ENCODE measurements at regions not wholly inside any gene's neighbourhood (a gene's known extent, or its start where the extent isn't known, plus 50 kb on each side); places are given as distances from the start of the nearest gene placed in this dataset.

DNA sequence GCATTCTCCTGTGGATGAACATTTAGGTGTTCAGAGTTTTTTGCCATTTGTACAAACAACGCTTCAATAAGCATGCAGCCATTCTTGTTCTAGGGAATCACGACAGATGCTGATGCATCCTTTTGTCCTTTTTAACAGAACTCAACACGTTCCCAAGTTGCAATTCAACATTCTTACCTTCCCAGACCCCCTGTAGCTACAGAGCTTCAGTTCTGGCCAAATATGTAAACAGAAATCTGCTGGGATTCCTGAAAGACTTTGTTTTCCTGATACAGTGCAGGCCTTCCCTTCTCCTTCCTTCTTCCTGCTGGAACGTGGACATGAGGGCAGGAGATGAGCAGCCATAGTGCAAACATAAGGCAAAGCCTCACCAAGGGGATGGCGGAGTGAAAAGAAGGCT is 59.1 kb upstream of the SPATA12 start:
- TF ChIP-seq, protein P1, sequence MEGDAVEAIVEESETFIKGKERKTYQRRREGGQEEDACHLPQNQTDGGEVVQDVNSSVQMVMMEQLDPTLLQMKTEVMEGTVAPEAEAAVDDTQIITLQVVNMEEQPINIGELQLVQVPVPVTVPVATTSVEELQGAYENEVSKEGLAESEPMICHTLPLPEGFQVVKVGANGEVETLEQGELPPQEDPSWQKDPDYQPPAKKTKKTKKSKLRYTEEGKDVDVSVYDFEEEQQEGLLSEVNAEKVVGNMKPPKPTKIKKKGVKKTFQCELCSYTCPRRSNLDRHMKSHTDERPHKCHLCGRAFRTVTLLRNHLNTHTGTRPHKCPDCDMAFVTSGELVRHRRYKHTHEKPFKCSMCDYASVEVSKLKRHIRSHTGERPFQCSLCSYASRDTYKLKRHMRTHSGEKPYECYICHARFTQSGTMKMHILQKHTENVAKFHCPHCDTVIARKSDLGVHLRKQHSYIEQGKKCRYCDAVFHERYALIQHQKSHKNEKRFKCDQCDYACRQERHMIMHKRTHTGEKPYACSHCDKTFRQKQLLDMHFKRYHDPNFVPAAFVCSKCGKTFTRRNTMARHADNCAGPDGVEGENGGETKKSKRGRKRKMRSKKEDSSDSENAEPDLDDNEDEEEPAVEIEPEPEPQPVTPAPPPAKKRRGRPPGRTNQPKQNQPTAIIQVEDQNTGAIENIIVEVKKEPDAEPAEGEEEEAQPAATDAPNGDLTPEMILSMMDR (IDR thresholded peaks at IDR 0.05; ENCODE audit: borderline replicate concordance, insufficient read depth, low read depth, low read length): no peak
- no peak overlapping the region for H3K4me3 ChIP-seq (ENCODE audit: low read depth, low read length)

DNA sequence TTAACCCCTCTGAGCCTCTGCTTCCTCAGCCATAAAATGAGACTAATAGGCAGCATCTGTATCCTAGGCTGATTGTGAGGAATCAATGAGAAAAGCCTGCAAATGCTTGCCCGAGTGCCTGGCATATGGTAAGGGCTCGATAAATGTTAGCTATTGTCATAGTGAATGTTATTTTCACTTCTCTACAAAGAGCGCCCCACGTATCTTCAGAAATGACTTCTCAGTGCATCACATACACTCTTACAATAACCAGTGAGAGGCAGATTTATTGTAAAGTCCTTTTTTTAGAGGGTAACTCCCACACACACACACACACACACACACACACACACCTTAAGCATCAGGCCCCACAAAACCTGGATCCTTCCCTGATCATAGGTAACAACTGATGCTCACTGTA is 60.5 kb upstream of the SPATA12 start:
- TF ChIP-seq, protein P1 (IDR thresholded peaks at IDR 0.05; ENCODE audit: borderline replicate concordance, insufficient read depth, low read depth, low read length): no peak
- no peak overlapping the region for H3K4me3 ChIP-seq (ENCODE audit: low read depth, low read length)

DNA sequence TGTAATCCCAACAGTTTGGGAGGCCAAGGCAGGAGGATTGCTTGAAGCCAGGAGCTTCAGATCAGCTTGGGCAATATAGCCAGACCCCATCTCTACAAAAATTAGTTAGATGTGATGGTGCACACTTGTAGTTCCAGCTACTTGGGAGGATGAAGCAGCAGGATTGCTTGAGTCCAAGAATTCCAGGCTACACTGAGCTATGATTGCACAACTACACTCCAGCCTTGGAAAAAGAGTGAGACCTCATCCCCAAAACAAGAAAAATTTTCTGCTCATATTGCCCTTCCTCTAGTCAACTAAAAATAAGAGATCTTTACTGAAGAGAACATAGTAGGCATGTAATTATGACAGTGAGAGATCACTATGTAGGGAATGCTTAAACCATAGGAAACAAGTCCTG is 60.9 kb upstream of the SPATA12 start:
- no peak overlapping the region for H3K4me3 ChIP-seq (ENCODE audit: low read depth, low read length)
- TF ChIP-seq, protein P1 (IDR thresholded peaks at IDR 0.05; ENCODE audit: borderline replicate concordance, insufficient read depth, low read depth, low read length): no peak

DNA sequence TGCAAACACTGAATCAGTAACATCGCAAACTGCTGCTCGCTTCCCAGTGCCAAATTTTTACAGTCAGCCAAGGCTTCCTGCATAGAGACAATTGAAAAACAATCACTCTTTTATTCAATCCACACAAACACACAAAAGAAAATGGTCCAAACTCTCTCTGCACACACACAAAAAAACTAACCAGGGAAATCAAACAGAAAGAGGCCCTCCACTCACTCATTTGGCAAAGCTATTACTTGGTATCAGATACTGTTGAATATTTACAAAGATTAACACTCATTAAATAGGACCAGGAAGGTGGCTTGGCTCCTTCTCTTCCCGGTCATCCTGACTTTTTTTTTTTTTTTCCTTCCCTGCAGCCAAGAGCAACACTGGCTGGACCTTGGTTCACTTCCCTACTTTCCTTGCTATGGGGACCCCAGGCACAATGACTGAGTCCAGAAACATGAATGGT is 62.4 kb upstream of the SPATA12 start:
- TF ChIP-seq, protein P1 (IDR thresholded peaks at IDR 0.05; ENCODE audit: borderline replicate concordance, insufficient read depth, low read depth, low read length): no peak
- H3K4me3 ChIP-seq (ENCODE audit: low read depth, low read length): no peak overlapping the region

DNA sequence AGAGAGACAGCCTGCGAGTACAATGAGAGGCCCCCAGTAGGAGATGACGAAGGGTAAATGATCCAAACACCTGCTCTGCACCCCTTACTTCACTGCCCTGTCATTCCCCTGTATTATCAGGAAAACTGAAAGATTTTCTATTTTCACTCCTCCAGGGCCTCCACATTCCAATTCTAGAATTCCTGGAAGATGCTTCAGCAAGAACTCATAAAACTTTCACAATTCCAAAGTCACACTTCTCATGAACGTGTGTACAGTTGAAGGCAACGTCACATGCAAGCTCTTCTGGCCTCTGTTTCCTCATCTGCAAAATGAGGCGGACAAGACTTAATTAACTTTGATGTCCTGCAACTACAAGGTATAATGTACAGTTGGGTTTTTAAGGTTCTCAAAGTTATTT is 62.8 kb upstream of the SPATA12 start:
- TF ChIP-seq, protein P1 (IDR thresholded peaks at IDR 0.05; ENCODE audit: borderline replicate concordance, insufficient read depth, low read depth, low read length): no peak
- no peak overlapping the region for H3K4me3 ChIP-seq (ENCODE audit: low read depth, low read length)

DNA sequence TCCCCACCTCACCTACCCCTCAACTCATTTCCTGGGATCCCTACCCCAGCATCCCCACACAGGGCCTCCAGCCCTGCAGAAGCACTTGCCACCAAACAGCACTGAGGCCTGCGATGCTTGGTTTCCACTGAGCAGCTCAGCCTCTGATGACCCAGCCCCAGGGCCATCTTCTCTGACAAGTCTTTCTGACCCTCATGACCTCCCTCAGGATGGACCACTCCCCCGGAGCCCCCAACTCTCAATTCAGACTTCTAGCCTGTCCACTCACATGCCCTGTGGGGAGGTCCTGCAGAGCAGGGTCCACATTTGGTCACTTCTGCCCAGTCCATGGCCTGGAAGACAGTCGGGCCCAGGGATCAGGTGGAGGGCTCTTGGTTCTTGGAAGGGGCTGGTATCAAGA is 63.4 kb upstream of the SPATA12 start:
- TF ChIP-seq, protein P1 (IDR thresholded peaks at IDR 0.05; ENCODE audit: borderline replicate concordance, insufficient read depth, low read depth, low read length): no peak

DNA sequence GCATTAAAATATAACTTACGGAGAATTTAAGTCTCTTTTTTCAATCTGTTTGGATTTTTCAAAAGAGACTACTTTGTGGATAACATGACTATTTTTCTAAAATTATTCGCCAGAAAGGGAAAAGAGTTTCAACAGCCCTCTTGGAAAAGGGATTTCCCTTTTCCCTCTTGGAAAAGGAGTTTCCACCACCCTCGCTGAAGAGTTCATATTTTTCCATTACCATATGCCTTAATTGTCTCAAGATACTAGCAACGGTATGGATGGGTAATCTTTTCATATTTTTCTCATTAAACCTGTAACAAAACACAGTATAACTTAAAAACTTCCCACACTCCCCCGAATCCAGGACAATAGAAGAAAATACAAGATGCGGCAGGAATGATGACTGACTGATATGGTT is 66.1 kb upstream of the SPATA12 start:
- TF ChIP-seq, protein P1 (IDR thresholded peaks at IDR 0.05; ENCODE audit: borderline replicate concordance, insufficient read depth, low read depth, low read length): no peak
- H3K4me3 ChIP-seq (ENCODE audit: low read depth, low read length): no peak overlapping the region

More for the DNA sequence above, 63.4 kb upstream of the SPATA12 start:
- H3K4me3 ChIP-seq (ENCODE audit: low read depth, low read length): no peak overlapping the region
